A549 (cell line): ENCODE measurements at regions not wholly inside any gene's neighbourhood (a gene's known extent, or its start where the extent isn't known, plus 50 kb on each side); places are given as distances from the start of the nearest gene placed in this dataset.
A peak's percentile ranks its signal among the peaks of the same experiment; 100 is the strongest.

Experiments
- ATAC-seq, 2 experiments: fragments of 200-7000 bp in 1 of 2; fragments of >200 bp in 1 of 2; cut with Nextera tagmentation in 1 of 2; cut with Tn5 transposase in 1 of 2; 3 replicates each; pipeline versions ENCODE4 v1.8.0 to v1.9.1; 2018 to 2020; ENCODE audit warnings: mild to moderate bottlenecking in 1 of 2, moderate library complexity in 1 of 2
- CTCF ChIA-PET: fragments of 300-600 bp; sonication (Branson Sonifier 250); formaldehyde crosslinking; extraction: SDS; loops from one replicate; lab custom pipeline; 2021; ENCODE audit warnings: antibody characterized with exemption, inconsistent platforms; lab: Yijun Ruan, JAX
- POLR2A ChIA-PET: fragments of 350-600 bp; formaldehyde crosslinking; extraction: SDS; loops from one replicate; lab custom pipeline; 2021; ENCODE audit warnings: antibody characterized with exemption, inconsistent platforms; lab: Yijun Ruan, JAX
- DNase-seq, 2 experiments: peaks; one replicate each; pipeline versions ENCODE4 v3.0.0 to v3.0.0-alpha.2; 2011 to 2016; ENCODE audit warnings: low read depth in 1 of 2, low spot score in 1 of 2
- FAIRE-seq: peaks from 2 replicates; lab custom pipeline; 2011; peaks lifted over from hg19 to GRCh38; lab: Jason Lieb, UNC
- H3K27ac ChIP-seq, 2 experiments: fragments of >200 bp; sonication (Bioruptor Twin); formaldehyde crosslinking; 3 replicates each; pipeline ENCODE4 v1.5.1; 2016 to 2017
- H3K4me1 ChIP-seq: fragments of >200 bp; sonication (Bioruptor Twin); formaldehyde crosslinking; 3 replicates; pipeline ENCODE4 v1.6.1; 2016
- H3K4me2 ChIP-seq: fragments of >200 bp; sonication (Bioruptor Twin); formaldehyde crosslinking; 3 replicates; pipeline ENCODE4 v1.6.1; 2016
- H3K4me3 ChIP-seq: fragments of >200 bp; sonication (Bioruptor Twin); formaldehyde crosslinking; 3 replicates; pipeline ENCODE4 v1.5.1; 2016
- H3K9me3 ChIP-seq: fragments of >200 bp; sonication (Bioruptor Twin); formaldehyde crosslinking; 3 replicates; pipeline ENCODE4 v1.6.1; 2016
- BHLHE40 ChIP-seq: IDR thresholded peaks from 2 replicates; pipeline ENCODE4 v1.6.1; 2012; ENCODE audit warnings: low read depth, low read length, inconsistent platforms
- CBX2 ChIP-seq: fragments of 200-600 bp; sonication (generic); IDR thresholded peaks from 2 replicates; pipeline ENCODE4 v1.6.1; 2016; ENCODE audit warnings: low read depth, mild to moderate bottlenecking, borderline replicate concordance
- CBX8 ChIP-seq: fragments of 200-600 bp; sonication (generic); IDR thresholded peaks from 2 replicates; pipeline ENCODE4 v1.6.1; 2016
- CHD4 ChIP-seq: fragments of 200-600 bp; sonication (generic); IDR thresholded peaks from 2 replicates; pipeline ENCODE4 v1.6.1; 2016; ENCODE audit warnings: antibody characterized with exemption, mild to moderate bottlenecking, borderline replicate concordance
- EHF ChIP-seq: fragments of 250-450 bp; sonication (Bioruptor Pico); IDR thresholded peaks from 2 replicates; pipeline ENCODE4 v1.5.0; 2020; ENCODE audit warnings: mild to moderate bottlenecking
- FOSB ChIP-seq: fragments of 250-450 bp; sonication (Bioruptor Pico); IDR thresholded peaks from 2 replicates; pipeline ENCODE4 v1.5.0; 2020; ENCODE audit warnings: mild to moderate bottlenecking, moderate library complexity
- FOXS1 ChIP-seq: fragments of 250-450 bp; sonication (Bioruptor Pico); IDR thresholded peaks from 2 replicates; pipeline ENCODE4 v1.5.0; 2020; ENCODE audit warnings: mild to moderate bottlenecking, moderate library complexity
- GATA3 ChIP-seq: IDR thresholded peaks from 2 replicates; pipeline ENCODE4 v1.6.1; 2012; ENCODE audit warnings: borderline replicate concordance
- HDAC2 ChIP-seq: fragments of 200-600 bp; sonication (generic); IDR thresholded peaks from 2 replicates; pipeline ENCODE4 v1.6.1; 2016
- HOXB13 ChIP-seq: fragments of 250-450 bp; sonication (Bioruptor Pico); IDR thresholded peaks from 2 replicates; pipeline ENCODE4 v1.5.0; 2020; ENCODE audit warnings: low read depth, mild to moderate bottlenecking, moderate library complexity
- NFE2L2 ChIP-seq: fragments of 150-350 bp; conservative IDR thresholded peaks from 2 replicates; pipeline ENCODE4 v1.6.1; 2014; ENCODE audit warnings: low read length
- NR3C1 ChIP-seq: fragments of >200 bp; sonication (Bioruptor Twin); formaldehyde crosslinking; IDR thresholded peaks from 3 replicates; pipeline ENCODE4 v1.6.1; 2017
- PHF8 ChIP-seq: fragments of 200-600 bp; sonication (generic); IDR thresholded peaks from 2 replicates; pipeline ENCODE4 v1.6.1; 2016; ENCODE audit warnings: low read depth, mild to moderate bottlenecking, antibody characterized with exemption, moderate library complexity, borderline replicate concordance
- POLR2A ChIP-seq: IDR thresholded peaks from 2 replicates; pipeline ENCODE4 v1.6.1; 2012; ENCODE audit warnings: mild to moderate bottlenecking, low read length
- RAD21 ChIP-seq, 2 experiments: fragments of >200 bp in 1 of 2; sonication (Bioruptor Twin) in 1 of 2; formaldehyde crosslinking in 1 of 2; IDR thresholded peaks in 1 of 2; conservative IDR thresholded peaks in 1 of 2; 2 replicates in 1 of 2; 3 replicates in 1 of 2; pipeline ENCODE4 v1.6.1; 2012 to 2018; ENCODE audit warnings: inconsistent platforms in 1 of 2
- RARB ChIP-seq: fragments of 250-450 bp; sonication (Bioruptor Pico); IDR thresholded peaks from 2 replicates; pipeline ENCODE4 v1.8.0; 2021; ENCODE audit warnings: mild to moderate bottlenecking, moderate library complexity
- RCOR1 ChIP-seq: fragments of 150-350 bp; IDR thresholded peaks from 2 replicates; pipeline ENCODE4 v1.6.1; 2014; ENCODE audit warnings: antibody characterized with exemption, low read length, low read depth
- RFX5 ChIP-seq: fragments of 450-650 bp; IDR thresholded peaks from 2 replicates; pipeline ENCODE4 v1.7.1; 2014; ENCODE audit warnings: antibody characterized with exemption, mild to moderate bottlenecking, moderate library complexity
- ZC3H11A ChIP-seq: fragments of 450-650 bp; IDR thresholded peaks from 2 replicates; pipeline ENCODE4 v1.6.1; 2014; ENCODE audit warnings: antibody characterized with exemption, mild to moderate bottlenecking
- ZFP36 ChIP-seq: fragments of 450-650 bp; IDR thresholded peaks from 2 replicates; pipeline ENCODE4 v1.6.1; 2014; ENCODE audit warnings: borderline replicate concordance; ENCODE audit not compliant: partially characterized antibody
- ZNF302 ChIP-seq: fragments of 250-450 bp; sonication (Bioruptor Pico); IDR thresholded peaks from 2 replicates; pipeline ENCODE4 v1.9.0; 2021; ENCODE audit warnings: inconsistent platforms, mild to moderate bottlenecking, moderate library complexity
- WGBS: methylation state at CpG from one replicate; pipeline ENCODE4 v1.1.6; 2017; ENCODE audit errors: missing lambda C conversion rate; 5-methylcytosine and 5-hydroxymethylcytosine counted together
- TF ChIP-seq, protein P1 (sequence below): IDR thresholded peaks from 2 replicates; pipeline ENCODE4 v1.6.1; 2012; ENCODE audit warnings: low read depth, borderline replicate concordance
- TF ChIP-seq, protein P2 (sequence below): fragments of 250-450 bp; sonication (Bioruptor Pico); IDR thresholded peaks from 2 replicates; pipeline ENCODE4 v1.5.0; 2020; ENCODE audit warnings: low read depth, mild to moderate bottlenecking, moderate library complexity
- TF ChIP-seq, protein P3 (sequence below): fragments of 150-350 bp; IDR thresholded peaks from 2 replicates; pipeline ENCODE4 v1.6.1; 2014; ENCODE audit warnings: low read depth, mild to moderate bottlenecking, low read length
- TF ChIP-seq, protein P4 (sequence below): fragments of >200 bp; sonication (Bioruptor Twin); formaldehyde crosslinking; IDR thresholded peaks from 2 replicates; pipeline ENCODE4 v1.6.1; 2016

DNA sequence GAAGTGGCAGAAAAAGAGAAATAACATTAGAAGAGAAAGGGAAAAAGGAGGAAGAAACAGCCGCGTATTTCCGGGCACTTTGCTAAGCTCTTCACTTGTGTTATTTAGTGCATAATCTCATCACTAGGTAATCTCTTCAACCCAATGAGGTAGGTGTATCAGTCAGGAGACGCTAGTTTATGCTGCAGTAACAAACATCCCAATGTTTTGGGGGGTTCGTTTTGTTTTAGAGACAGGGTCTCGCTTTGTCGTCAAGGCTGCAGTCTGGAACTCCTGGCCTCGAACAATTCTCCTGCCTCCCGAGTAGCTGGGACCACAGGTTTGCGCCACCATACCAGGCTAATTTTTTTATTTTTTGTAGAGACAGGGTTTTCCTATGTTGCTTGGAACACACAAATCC lies 61.7 kb downstream of the ZFP36L2 start:
- Histone ChIP-seq H3K9me3 (no peaks in the 10 kb centered on the region), H3K4me2 (no peak overlapping the region), H3K4me3 (no peak overlapping the region), H3K4me1 (peaks cover 73% of the 10 kb centered on the region), H3K27ac (peak overlapping the region; percentile 13 to 95; a peak in 5 of 6 replicates)
- ATAC-seq (no peak), DNase-seq (no peak), FAIRE-seq (no peak)
- 93% methylated on average over 10 of the region's 10 CpGs for WGBS
- POLR2A ChIA-PET = no interaction called here
- CTCF ChIA-PET = interaction anchor here (0.8 to 2.3 kb wide), 3 partner anchors 9 to 65 kb away, joined by 3 to 8 read pairs (median 3); no protein-coding TSS in a partner anchor
- TF ChIP-seq, protein P1, sequence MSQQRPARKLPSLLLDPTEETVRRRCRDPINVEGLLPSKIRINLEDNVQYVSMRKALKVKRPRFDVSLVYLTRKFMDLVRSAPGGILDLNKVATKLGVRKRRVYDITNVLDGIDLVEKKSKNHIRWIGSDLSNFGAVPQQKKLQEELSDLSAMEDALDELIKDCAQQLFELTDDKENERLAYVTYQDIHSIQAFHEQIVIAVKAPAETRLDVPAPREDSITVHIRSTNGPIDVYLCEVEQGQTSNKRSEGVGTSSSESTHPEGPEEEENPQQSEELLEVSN = no peak
- no peak for TF ChIP-seq CBX8
- no peak for TF ChIP-seq FOXS1
- TF ChIP-seq, protein P2, sequence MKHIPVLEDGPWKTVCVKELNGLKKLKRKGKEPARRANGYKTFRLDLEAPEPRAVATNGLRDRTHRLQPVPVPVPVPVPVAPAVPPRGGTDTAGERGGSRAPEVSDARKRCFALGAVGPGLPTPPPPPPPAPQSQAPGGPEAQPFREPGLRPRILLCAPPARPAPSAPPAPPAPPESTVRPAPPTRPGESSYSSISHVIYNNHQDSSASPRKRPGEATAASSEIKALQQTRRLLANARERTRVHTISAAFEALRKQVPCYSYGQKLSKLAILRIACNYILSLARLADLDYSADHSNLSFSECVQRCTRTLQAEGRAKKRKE (CRISPR knock-in tag) = no peak
- no peak for TF ChIP-seq RARB (CRISPR knock-in tag)
- no peak for TF ChIP-seq NFE2L2
- no peak for TF ChIP-seq GATA3
- no peak for TF ChIP-seq ZFP36
- TF ChIP-seq ZC3H11A = no peak
- TF ChIP-seq CBX2 = no peak
- TF ChIP-seq RAD21 (conservative IDR thresholded peaks at IDR 0.05 in 1 of 2, IDR thresholded peaks at IDR 0.05 in 1 of 2) = no peak
- TF ChIP-seq CHD4 = no peak
- TF ChIP-seq RCOR1 = no peak
- TF ChIP-seq FOSB (CRISPR knock-in tag) = no peak
- no peak for TF ChIP-seq HDAC2
- TF ChIP-seq RFX5 = no peak
- no peak for TF ChIP-seq PHF8
- TF ChIP-seq, protein P3, sequence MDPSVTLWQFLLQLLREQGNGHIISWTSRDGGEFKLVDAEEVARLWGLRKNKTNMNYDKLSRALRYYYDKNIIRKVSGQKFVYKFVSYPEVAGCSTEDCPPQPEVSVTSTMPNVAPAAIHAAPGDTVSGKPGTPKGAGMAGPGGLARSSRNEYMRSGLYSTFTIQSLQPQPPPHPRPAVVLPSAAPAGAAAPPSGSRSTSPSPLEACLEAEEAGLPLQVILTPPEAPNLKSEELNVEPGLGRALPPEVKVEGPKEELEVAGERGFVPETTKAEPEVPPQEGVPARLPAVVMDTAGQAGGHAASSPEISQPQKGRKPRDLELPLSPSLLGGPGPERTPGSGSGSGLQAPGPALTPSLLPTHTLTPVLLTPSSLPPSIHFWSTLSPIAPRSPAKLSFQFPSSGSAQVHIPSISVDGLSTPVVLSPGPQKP = no peak
- TF ChIP-seq ZNF302 (CRISPR knock-in tag) = no peak
- TF ChIP-seq, protein P4, sequence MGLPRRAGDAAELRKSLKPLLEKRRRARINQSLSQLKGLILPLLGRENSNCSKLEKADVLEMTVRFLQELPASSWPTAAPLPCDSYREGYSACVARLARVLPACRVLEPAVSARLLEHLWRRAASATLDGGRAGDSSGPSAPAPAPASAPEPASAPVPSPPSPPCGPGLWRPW = no peak

DNA sequence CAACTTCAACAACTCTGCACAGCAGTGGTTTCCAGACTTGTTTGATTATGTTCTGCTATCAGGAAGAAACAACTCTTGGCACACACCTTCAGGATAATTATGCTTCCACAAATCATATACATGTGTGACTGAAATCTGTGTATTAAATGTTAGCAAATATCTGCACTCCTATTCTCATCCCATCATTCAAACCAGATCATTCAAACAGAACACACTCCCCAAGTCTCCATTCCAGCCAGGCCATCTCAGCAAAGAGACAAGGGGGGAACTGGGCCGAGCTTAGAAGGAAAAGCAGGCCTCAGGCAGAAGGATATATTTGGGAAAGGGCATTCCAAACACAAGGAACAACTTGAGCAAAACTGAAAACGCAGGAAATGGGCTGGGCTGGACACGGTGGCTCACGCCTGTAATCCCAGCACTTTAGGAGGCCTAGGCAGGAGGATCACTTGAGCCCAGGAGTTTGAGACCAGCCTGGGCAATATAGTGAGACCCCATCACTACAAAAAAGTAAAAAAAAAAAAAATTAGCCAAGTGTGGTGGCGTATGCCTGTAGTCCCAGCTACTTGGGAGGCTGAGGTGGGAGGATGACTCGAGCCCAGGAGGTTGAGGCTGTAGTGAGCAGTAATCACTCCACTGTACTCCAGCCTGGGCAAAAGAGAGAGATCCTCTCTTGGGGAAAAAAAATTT lies 62.7 kb downstream of the ZFP36L2 start:
- ATAC-seq = no peak
- no peak overlapping the region for H3K4me3 ChIP-seq
- no peaks in the 10 kb centered on the region for H3K9me3 ChIP-seq
- peak overlapping the region; percentile 67 to 95 for H3K27ac ChIP-seq
- peaks cover 72% of the 10 kb centered on the region for H3K4me1 ChIP-seq
- H3K4me2 ChIP-seq = peak overlapping the region; percentile 62
- WGBS = 81% methylated on average over 6 of the region's 6 CpGs
- DNase-seq = no peak
- ChIA-PET CTCF (interaction anchor here (1.4 to 2.4 kb wide), 6 partner anchors 10 to 189 kb away, joined by 3 to 11 read pairs (median 8); no protein-coding TSS in a partner anchor), POLR2A (interaction anchor here (0.9 to 1.6 kb wide), 3 partner anchors 15 to 353 kb away, joined by 3 to 10 read pairs (median 3); partner anchors contain the start of gene ZFP36L2)
- no peak for FAIRE-seq
- no peak for TF ChIP-seq CBX2
- TF ChIP-seq RFX5 = no peak
- no peak for TF ChIP-seq EHF
- TF ChIP-seq NR3C1 = no peak
- no peak for TF ChIP-seq POLR2A
- TF ChIP-seq HOXB13 (CRISPR knock-in tag) = no peak
- no peak for TF ChIP-seq BHLHE40
